ENCODE measurements at regions not wholly inside any gene's neighbourhood (a gene's known extent, or its start where the extent isn't known, plus 50 kb on each side); places are given as distances from the start of the nearest gene placed in this dataset.
A peak's percentile ranks its signal among the peaks of the same experiment; 100 is the strongest.

- DNase-seq, result no peak
Observed at GRCh38 chr6:14728396-14729024, 517.4 kb upstream of the JARID2 start.

- no peak for DNase-seq
Observed at GRCh38 chr6:14729129-14729871, 516.6 kb upstream of the JARID2 start.

- no peak for DNase-seq
Observed at GRCh38 chr6:14730654-14731053, 515.2 kb upstream of the JARID2 start.

- no peak for DNase-seq
Observed at GRCh38 chr6:14731611-14732010, 514.3 kb upstream of the JARID2 start.

- DNase-seq, result no peak
Observed at GRCh38 chr6:14732226-14732843, 513.5 kb upstream of the JARID2 start.

GRCh38 chr6:14732844-14733757 lies 512.8 kb upstream of the JARID2 start:
- no peak for DNase-seq

GRCh38 chr6:14734052-14734415 lies 511.8 kb upstream of the JARID2 start:
- no peak for DNase-seq

- DNase-seq, result no peak
Observed at GRCh38 chr6:14734416-14735340, 511.2 kb upstream of the JARID2 start.

- DNase-seq, result no peak
Observed at GRCh38 chr6:14735956-14736486, 509.8 kb upstream of the JARID2 start.

- DNase-seq, result no peak
Observed at GRCh38 chr6:14736554-14736953, 509.3 kb upstream of the JARID2 start.

- no peak for DNase-seq
Observed at GRCh38 chr6:14738497-14738896, 507.4 kb upstream of the JARID2 start.

- DNase-seq, result peak; percentile 40
Observed at GRCh38 chr6:14738933-14739332, 506.9 kb upstream of the JARID2 start.

- no peak for DNase-seq
Observed at GRCh38 chr6:14739827-14740226, 506.0 kb upstream of the JARID2 start.

GRCh38 chr6:14742171-14742570 lies 503.7 kb upstream of the JARID2 start:
- DNase-seq, result no peak

GRCh38 chr6:14742680-14743079 lies 503.2 kb upstream of the JARID2 start:
- no peak for DNase-seq

GRCh38 chr6:14743144-14743473 lies 502.8 kb upstream of the JARID2 start:
- no peak for DNase-seq

GRCh38 chr6:14743474-14744211 lies 502.2 kb upstream of the JARID2 start:
- no peak for DNase-seq

- DNase-seq, result no peak
Observed at GRCh38 chr6:14744212-14744556, 501.7 kb upstream of the JARID2 start.

- DNase-seq, result no peak
Observed at GRCh38 chr6:14746139-14746837, 499.6 kb upstream of the JARID2 start.

- DNase-seq, result no peak
Observed at GRCh38 chr6:14747881-14748520, 497.9 kb upstream of the JARID2 start.
